NCI-H2107 treated with DMSO at 0.1 percent for 48 hours (cell line): ENCODE measurements at regions not wholly inside any gene's neighbourhood (a gene's known extent, or its start where the extent isn't known, plus 50 kb on each side); places are given as distances from the start of the nearest gene placed in this dataset.

ENCODE experiments used
- DNase-seq: peaks from one replicate; lab custom pipeline; 2025; ENCODE audit not compliant: unreplicated experiment; lab: John Stamatoyannopoulos, UW

DNA sequence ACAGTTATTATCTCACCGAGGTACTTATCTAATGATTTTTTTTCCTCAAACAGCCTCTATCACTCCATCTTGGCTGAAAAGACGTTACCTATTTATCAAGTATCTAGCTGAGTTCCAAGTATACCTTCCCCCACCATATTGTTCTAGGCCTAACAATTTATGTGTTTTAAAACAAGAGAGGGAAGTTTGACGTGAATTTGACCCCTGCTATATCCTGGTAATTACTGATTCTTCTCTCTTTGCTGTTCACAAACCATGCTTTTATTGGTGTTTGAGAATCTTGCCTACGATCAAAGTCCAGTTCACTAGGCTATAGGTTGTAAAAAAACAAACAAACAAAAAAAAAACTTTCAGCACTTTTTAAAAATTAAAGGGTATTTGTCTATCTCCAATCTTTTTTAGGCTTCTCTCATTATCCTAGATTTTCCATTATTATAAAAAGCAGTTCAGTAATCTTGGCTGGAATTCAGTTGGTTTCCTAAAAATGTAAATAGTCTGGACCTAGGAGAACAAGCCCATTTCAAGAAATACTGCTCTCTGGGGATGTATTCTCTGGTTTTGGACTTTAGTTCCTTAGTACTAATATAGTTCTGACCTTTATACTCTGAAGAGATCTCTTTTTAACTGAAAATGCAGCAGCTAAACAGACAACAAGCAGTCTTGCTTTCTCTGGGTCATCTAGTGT is 505.4 kb downstream of the CPS1 start:
- no peak for DNase-seq

DNA sequence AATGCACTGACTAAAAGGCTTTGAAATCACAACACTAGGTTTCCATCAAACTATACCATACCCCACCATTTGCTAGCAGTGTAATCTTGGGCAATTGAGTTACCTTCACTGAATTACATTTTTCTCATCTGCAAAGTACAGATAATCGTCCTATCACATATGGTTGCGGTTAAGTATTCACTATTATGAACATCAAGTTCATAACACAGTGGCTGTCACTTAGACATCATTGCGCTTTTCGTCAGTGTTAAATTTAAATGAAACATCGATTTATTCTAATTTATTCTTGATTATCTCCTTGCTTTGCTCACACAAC is 505.9 kb downstream of the CPS1 start:
- DNase-seq, result no peak

DNA sequence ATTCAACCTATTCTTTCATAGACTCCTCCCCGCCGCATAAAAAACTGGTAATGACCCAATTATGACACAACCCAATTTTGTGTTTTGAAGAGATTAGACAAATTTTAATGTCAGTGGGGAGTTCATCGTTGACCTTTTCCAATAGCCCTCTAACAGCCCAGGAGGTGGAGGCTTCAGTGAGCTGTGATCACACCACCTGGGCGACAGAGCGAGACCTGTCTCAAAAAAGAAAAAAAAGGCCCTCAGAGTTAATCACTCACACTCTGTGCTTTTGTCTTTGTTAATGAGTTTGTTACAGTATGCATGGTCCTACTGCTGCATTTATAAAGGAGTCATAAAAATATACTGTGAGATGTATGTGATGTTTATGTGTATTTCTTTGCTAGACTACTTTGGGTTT is 510.6 kb downstream of the CPS1 start:
- DNase-seq, result no peak

DNA sequence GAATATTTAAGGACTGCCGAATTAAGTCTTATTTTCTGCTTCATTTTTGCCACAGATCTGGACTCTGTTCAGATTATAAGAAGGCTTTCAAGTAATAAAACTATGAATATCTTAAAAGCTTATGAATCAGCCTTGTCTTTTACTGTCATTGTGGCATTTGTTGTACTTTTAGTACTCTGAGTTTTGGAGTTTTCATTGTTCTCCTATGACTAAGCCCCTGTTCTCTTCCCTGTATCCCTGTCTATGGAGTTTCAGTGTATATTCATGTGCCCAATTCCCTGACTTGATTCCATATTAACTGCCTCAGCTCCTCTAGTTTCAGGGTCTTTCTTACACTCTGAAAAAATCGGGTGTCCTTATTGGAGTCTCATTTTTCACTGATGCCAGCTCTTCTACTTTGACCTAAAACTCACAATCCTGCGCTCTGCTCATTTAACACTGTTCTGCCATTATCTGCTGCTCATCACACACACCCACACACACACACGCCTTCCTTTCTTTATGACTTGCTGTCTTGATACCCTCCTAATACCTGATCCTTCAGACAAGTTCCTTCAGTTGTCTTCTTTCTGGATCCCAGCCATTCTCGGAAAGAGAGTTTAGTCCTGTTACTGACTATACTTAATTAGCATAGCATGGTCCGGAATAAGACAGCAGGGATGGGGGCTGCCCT is 511.8 kb downstream of the CPS1 start:
- DNase-seq, result no peak

DNA sequence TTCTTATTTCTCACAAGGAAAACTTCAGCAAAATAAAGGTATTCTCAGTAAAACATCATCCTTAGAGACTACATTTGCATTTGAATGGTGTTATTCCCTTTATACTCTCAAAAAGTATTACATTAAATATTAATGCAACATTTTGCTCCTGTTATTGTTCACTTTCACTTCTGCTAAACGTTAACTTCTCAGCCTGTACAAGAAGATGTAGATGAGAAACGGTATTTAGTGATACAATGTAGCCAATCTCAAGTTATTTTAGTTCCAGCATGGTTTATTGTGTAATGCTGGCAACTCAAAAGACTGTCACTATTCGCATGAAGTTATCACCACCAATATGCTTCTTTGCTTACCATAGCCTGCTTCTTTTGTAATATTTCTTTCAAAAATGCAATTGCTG is 514.1 kb downstream of the CPS1 start:
- DNase-seq, result no peak

DNA sequence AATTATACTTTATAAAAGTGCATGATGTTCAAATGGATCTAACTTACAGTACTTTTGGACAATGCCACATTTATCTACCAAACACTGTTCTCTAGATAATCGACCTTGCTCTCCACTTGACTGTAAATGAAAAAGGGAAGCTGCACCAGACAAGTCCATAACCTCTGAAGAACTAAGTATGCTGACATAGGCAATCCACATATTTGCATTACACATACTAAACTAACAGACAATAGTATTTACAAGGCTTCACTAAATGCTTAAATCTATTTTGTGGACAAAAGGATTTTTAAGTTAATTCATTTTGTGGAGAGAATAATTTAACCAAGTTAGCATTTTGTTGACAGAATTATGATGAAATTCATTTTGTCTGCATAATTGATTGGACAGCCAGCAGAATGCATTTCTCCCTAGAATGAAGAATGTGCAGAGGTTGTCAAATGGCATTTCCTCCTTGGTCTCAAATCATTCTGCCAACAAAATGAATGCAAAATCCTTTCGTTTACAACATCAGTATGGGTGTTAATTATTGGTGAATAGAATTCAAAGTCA is 520.9 kb downstream of the CPS1 start:
- no peak for DNase-seq

DNA sequence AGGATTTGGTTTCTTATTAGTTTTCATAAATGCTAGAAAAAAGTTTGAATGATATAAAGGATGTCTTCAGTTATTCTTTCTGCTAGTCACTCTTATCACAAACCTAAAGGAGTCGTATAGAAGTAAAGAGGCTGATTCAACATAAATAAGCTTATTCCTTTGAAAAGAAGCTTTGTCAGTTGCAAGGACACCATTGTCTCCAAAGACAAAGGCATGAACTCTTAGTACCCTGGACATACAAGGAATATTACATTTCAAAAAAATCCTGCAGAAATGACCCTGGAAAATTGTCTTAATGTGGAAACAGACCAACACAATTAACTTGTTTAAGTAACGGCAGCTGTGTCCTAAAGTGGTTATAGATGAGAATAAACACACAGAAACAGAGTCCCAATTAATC is 528.0 kb downstream of the CPS1 start:
- no peak for DNase-seq

DNA sequence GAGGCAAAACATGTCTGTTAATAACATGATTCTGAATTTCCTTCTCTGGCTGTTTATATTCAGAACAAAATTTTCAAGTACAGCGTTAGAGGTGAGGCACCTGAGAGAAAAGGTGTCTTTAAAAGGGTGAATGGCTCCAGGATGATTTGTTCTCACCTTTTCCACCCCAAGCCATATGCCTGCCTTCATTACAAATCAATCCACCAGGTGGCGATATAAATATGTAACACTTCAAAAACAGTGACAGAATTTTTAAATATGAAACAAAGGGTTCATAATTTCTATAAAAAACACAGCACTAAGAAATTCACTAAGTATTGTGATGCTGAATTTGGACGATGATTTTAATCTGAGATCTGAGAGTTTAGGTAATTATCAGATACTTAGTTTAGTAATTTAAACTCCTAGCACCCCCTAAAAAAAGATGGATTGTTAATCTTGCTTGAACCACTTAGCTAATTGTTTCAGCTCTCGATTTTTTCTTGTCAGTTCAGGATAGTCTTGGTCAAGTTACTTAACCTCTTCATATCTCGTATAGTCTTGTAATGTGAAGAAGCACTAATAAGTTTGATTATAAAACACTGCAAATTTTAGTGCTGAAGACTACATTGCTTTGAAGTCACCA is 528.8 kb downstream of the CPS1 start:
- peak; percentile 26 for DNase-seq

DNA sequence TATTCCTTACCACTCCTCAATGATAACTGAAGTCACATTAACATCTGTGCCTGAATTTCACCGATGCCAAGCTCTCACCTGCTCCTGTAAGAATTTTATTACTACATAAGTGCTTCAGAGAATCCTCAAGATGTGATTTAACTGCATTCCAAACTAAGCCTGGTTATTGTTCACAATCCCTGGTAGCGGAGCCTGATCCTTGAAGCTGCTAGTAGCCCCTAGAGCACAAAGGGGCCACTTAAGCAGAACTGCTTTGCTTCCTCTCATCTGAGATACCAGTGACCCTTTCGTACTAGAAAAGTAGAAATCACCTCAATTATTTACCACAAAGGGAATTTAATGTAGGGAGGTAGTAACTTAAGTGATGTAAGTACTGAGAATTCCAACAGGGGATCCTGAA is 529.6 kb downstream of the CPS1 start:
- peak; percentile 19 for DNase-seq

DNA sequence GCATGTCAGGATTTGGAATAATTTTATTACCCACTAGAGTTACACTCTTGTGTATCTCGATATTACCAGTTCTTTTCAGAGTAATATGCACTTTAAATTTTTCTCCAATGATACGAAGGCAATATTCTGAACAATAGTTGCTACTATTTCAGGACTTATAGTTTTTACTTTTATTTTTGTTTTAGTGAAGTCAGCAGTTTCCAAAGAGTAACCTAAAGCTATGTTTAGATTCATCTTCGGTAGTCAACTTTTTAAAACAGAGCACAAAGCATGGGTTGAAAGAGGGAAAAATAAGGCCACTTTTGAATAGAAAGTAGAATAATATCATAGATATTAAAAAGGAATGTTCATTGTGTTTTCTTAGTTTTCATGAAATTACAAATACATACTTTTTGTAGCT is 532.7 kb downstream of the CPS1 start:
- DNase-seq, result no peak

DNA sequence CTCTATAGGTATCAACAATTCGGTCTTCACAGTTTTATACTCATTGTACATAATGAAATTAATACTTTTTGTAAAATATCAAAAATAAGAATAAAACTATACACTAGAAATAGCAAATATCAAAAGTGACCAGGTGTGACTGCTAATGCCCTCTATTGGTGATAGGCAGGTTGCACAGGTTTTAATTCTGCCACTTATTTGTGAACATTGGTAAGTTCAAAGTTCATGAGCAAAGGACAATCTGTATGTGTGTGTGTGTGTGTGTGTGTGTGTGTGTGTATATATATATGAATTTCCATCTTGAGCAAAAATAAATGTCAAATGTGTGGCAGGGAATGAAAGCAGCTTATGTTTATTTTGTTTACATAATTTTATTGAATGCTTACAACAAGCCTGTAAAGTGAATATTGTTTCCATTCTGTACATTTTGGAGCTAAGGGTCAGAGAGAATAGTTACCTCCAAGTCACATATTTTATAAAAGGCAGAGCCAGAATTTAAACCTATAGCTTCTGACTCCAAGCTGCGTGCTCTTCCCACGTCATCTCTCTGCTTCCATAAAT is 537.4 kb downstream of the CPS1 start:
- no peak for DNase-seq

DNA sequence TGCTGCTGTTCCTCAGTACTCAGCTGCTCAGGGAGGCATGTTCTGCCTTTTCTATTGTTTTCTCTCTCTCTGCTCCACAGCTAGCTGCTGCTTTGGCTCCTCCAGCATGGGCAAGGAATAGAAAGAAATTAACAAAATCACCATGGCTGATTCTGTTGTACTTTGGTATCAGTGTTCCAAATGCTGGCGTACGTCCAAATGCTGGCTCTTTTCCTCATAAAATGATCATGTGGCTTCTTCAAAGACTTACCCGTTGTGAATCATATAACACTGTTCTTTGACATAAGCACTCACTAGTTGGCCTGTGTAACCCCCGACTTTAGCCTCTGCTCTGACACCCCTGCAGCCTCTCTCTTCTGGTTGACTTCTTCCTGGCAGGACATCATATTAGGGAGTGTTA is 547.6 kb downstream of the CPS1 start:
- DNase-seq, result no peak

DNA sequence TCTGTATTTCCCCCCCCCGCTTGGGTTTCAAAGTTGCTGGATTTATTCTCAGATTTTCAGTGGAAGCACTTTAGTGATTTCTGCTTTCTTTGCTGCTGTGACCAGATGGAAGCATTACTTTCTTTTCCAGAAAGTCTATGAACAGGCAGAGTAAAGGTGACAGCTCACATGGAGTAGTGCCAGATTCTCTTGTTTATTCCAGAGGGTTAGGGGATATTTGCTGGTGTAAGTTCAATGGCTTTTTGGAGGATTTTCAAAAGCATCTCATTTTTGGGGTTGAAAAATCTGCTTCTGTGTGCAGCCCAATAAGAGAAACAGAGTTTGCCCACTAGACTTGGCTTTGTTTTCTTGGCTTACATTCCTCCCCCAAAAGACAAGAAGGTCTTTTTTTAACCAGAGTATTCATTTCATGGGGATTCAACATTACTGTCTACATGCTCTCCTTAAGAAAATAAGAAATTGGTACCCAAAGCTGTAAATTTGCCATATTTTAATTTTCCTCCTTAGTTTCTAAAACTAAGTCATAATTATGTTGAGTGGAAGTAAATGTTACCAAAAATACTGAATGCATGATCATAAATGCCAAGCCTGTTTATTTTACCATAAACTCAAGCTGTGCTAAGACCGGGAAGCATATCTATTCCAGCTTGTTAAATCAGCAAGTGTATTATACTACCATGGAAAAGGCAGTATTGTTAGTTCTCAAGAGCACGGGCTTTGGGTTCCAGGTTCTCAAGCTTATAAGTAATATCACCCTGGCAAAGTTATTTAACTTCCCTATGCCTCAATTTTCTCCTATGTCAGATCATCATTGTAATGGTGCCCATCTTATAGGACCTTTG is 557.2 kb downstream of the CPS1 start:
- DNase-seq, result no peak

DNA sequence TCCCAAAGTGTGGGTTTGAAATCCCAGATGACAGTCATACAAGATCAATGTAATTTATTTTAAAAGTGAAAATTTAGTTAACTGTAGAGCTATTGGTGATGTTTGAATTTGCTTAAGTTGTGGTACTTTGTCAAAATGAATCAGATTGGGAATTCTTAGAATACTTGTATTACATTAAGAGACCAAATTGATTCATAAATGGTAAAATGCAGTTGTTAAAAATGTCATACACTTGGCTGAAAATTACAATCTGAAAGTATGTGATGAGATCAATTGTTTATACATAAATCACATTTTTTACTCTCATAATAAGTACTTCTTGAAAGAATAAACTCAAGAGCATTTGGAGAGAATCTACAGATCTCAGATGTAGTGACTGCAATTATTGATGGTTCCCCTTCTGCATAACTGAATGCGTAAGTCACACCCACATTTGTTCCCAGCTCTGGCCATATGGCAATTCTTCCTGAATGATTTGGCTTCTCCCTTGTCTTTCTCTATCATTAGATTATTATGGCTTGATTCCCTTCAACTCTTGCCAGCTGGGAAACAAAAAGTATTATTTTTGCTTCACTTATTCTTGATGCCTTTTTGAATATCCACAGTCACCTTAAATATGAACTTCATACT is 558.5 kb downstream of the CPS1 start:
- no peak for DNase-seq

DNA sequence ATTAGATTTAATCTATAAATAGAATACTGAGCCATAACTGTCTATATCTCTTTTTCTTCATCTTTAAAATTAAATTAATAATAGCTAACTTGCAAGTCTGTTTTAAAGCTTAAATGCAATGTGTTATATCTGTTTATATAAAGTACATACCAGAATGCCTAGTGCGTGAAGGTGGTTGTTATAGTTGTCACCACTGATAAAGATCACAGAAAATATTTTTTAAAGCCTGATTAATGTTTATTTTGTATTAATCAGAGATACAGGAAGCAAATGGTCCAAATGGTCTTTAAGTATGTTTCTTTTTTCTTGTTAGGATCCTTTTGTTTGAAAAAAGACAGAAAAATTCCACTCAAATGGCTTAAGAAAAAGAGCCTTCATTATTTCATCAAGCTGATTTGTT is 560.6 kb downstream of the CPS1 start:
- no peak for DNase-seq

DNA sequence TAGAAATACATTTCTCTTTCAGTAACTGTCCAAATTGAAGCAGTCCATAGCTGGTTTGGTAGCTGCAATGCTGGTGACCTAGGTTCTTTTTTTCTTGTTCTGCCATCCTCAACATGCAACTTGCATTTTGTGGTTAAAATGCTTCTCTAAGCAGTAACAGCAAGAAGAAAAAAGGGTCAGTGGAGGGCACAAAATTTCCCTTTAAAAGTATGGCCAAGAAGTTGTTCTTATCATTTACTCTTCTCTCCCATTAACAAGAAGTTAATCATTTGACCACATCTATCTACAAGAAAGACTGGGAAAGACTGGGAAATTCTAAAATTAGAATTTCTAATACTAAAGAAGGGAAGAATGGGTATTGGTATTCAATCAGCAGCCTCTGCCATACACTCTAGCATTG is 569.9 kb downstream of the CPS1 start:
- DNase-seq, result no peak

DNA sequence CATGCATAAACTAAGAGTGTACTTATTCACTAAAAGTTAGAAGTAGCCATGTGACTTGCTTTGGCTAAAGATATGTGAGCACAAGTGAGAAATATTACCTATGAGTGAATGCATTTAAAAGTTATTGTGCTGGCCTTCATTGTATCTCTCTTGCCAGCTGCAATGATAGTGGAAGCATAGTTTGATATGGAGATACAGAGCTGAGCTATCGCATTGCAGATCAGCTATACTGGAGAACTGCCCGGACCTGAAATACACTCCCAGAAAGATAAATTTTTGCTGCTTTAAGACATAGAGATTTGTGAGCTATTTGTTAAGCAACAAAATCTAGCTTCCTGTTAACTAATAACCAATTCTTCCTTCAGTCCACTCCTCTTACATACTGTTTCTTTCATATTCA is 571.1 kb downstream of the CPS1 start:
- DNase-seq, result no peak

DNA sequence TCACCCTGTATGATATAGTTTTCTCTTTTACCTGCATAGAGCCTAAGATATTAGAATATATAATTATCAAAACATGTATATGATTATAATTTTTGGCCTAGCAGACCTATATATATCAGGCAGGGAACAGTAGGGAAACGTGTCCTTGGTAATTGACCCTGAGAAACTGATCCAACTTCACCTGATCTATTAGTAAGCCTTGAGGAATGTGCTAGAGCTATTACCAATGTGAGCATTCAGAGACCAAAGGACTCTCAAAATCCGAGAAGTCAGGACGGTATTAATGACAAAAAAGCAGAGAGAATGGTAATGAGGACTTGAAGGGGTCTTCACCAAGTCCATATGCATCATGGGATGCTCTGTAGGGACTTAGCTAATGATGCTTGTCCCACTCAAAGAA is 571.9 kb downstream of the CPS1 start:
- DNase-seq, result no peak

DNA sequence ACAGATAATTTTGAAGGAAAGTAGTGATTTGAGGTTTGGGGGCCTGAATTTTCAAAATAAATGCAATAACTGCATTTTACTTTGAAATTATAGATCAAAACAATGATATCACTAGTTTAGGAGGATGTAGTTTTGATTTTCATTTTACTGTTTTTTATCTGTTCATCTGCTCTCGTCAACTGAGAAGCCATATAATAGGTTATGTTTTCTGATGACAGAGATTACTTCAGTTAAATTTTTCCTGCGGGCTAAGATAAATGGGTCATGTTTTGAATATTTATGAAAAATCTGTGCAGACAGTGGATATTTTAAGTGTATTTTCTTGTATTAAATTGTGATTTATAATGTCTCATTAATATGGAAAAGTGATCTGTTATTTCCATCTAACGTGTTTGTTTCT is 573.4 kb downstream of the CPS1 start:
- no peak for DNase-seq

DNA sequence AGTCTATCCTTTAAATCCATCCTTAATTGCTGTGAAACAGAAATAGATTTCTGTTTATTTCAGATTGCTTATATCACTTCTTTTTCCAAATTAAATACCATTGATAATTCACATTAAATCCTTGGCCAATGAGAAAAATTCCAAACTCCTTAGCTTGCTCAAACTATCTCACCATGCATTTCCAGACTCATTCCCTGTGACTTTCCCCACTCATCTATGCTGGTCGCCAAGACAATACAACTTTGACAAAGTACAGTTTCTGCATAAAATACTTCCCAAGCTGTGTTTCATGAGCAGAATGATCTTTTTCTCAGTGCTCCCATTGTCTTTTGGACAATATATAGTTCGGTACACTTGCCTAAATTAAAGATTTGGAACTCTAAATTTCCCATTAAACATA is 575.6 kb downstream of the CPS1 start:
- DNase-seq, result no peak

DNA sequence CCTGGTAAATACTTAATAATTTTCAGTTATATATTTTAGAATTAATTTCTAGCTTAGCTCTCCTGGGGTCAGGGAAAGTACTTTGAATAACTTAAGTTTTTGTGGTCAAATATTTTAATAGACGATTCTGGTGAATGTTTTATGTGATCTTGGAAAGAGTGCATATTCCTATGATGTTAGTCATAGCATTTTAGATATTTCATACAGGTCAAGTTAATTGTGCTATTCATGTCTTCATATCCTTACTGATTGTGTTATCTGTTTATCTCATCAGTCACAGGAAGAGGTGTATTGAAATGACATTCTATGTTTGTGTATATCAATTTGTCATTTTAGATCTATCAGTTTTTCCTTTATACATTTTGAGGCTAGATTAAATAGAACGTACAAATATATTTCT is 576.2 kb downstream of the CPS1 start:
- DNase-seq, result no peak
